NCI-H187 treated with DMSO at 0.1 percent for 48 hours (cell line): ENCODE measurements at regions not wholly inside any gene's neighbourhood (a gene's known extent, or its start where the extent isn't known, plus 50 kb on each side); places are given as distances from the start of the nearest gene placed in this dataset.
"Not testable (repeated sequence)": the region's sequence is repeated elsewhere in the genome, so short reads cannot be mapped to it uniquely, and the experiment has no call there.

Experiments used
- DNase-seq: peaks from one replicate; lab custom pipeline; 2025; lab: John Stamatoyannopoulos, UW

DNA sequence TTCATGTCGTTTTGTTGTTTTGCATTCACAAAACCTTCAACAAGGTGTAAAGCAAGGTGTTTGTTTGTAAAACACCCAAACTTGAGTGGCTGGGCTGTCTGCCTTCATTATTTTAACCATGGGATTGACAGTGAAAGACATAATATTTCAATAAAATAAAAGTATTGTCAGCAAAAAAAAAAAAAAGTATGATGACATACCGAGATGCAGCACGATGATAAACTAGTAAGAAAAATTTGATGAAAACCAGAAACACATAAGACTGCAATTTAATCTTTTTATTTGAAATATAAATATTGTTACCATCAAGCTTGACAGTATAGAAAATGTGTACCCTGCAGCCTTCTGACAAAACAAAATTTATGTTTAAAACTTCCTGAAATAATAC, 419.3 kb upstream of the DYNLRB2 start:
- DNase-seq: no peak

DNA sequence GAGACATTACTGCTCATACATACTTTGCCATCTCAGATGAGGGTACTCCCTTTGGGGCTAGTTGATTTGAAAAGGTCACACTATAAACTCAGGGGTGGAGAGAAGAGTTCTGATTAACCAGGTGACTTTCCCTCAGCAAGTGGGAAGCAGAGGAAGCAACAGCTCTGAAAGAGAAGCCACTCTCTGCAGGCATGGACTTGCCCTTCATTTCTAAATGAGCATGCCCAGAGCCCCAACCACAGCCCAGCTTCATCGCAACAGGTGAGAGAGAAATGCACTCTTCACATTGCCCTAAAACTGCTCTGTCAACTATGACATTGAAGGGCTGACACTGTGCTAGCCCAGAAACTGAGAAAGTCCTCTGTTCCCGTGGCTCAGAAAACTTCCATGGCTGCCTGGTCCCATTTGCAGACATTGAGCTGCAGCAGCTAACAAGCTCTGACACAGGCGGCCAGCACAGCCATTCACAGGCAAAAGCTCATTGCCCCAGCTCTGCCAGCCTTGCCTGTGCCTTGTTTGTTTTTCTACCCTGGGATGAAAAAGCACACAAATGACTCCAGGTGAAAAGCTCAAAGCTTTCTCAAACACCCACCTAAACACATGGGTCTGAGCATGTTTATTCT, 419.8 kb upstream of the DYNLRB2 start:
- DNase-seq: no peak

- DNase-seq: no peak
These were observed 423.1 kb upstream of the DYNLRB2 start for GRCh38 chr16:80117556-80118130.

GRCh38 chr16:80116711-80117110, 424.1 kb upstream of the DYNLRB2 start:
- no peak for DNase-seq

DNA sequence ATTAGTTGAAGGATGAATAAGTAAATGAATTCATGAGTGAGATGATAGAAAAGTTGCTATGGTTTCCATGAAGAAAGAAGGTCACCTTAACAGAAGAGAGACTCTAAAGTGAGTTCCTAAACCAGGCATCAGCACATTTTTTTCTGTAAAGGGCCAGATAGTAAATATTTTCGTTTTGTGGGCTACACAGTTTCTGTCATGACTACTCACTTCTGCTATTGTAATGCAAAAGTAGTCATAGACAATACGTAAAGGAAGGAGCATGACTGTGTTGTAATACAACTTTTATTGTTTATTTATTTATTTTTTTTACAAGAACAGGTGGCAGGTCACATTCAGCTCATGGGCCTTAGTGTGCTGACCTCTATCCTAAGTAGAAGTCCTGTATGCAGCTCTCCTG, 426.1 kb upstream of the DYNLRB2 start:
- DNase-seq: no peak

DNA sequence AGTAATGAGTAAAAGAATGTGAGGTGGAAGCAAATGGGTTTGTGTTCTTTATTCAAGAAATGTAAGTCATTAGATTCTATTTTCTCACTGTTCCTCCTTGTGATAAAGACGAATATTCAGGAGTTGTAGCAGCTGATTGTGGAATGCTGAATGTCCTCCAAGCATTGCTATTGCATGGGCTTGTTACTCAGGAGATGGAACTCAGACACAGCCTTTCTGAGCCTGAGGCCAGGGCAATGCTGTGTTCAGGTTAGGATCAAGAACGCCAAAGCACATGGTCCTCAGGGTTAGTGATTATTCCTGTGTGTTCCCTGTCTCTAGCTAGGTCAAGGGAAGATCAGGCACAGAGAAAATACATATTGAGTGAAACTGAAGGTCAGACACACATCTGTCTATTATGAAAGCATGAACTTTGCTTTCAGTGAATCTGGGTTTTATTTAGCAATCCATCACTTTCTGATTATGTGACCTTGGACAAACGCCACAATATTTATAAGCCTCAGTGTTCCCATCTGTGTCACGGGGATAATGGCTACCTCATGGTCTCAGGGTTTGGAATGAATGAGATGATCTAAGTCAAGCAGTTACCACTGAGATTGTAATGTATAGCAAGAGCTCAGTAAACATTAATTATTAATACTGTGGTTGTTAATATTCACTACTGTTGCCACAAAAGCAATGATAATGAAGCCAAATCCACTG, 426.8 kb upstream of the DYNLRB2 start:
- no peak for DNase-seq

DNA sequence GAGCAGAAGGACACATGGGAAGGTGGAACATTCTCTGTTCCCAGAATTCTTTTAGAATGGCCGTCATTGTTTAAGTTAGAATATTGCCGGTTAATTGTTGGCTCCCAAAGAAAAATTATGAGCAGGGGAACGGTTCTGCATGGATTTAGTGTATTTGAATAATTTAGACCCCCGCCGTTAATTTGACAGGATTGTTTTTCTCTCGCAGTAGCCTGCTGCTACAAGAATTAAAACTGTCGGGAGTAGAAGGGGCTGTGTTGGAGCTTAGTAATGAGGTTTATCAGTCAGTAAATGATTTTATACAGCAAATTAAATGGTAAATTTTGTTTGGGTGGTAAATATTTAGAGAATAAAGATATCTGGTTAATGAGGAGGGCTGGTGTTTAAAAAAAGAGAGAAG, 431.2 kb upstream of the DYNLRB2 start:
- no peak for DNase-seq

GRCh38 chr16:80107900-80108299, 432.9 kb upstream of the DYNLRB2 start:
- DNase-seq: no peak

DNA sequence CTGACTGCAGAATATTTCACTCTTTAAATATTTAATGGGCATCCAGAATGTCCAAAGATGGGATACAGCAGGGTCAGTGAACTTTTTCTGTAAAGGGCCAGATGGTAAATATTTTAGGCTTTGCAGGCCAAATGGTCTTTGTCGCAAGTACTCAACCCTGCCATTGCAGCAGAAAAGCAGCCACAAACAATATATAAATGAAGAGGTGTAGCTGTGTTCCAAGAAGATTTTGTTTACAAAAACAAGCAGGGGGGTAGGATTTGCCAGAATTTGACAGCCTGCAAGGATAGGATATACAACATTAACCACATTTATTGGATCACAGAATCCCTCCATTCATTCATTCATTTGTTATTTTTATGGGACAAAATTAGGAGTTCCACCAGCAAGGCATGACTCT, 435.0 kb upstream of the DYNLRB2 start:
- DNase-seq: no peak

- no peak for DNase-seq
These were observed 435.6 kb upstream of the DYNLRB2 start for GRCh38 chr16:80105160-80105559.

- DNase-seq: no peak
These were observed 436.4 kb upstream of the DYNLRB2 start for GRCh38 chr16:80104401-80104800.

DNA sequence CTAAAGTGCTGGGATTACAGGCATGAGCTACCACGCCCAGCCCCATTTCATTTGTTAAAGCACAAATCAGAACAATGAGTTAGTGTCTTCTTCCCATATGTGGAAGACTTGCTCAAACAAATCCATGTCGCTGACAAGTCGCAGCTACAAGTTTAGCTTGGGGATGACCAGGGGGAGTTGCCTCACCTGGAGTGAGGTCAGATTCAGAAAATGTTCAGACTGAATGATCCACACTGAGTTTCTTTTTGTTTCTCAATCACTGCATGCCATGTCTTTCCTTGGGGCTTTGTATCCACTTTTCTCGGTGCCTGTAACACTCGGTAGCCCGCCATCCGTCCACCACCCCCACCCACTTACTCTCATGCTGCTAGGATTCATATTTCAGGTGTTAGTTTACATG, 437.3 kb upstream of the DYNLRB2 start:
- peak; percentile 5 for DNase-seq

DNA sequence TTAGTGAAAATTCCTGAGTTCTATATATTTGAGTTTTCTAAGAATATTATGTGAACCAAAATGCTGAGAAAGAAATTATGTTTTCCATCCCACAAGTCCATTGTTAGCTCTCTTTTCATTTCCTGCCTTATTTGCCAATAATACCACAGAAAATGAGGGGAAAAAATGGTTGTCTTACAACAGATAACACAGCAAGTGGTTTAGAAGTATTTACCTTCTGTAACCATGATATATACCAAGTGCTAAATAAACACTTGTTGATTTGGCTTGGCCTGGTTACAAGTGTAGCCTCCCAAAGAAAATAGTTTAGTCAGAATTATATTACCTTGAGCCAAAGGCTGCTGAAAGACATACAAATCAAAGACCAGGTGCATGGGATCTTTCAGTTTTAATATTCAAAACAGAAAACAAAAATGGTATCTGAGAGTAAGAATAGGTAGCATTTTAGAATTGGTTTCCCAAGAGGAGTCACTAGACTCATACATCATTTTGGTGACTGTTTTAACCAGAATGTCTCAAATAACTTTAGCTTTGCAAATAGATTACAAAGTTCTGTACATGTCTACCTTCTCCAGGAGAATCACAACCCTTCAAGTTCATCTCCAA, 439.8 kb upstream of the DYNLRB2 start:
- DNase-seq: no peak

DNA sequence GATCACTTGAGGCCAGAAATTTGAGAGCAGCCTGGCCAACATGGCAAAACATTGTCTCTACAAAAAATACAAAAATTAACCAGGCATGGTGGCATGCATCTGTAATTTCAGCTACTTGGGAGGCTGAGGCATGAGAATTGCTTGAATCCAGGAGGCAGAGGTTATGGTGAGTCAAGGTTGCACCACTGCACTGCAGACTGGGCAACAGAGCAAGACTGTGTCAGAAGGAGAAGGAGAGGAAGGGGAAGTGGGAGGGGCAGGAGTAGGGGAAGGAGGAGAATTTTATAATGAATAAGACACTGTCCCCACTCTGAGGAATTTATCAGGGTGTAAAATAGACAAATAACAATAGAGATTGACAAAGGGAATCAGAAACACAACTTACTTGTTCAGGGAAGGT, 440.6 kb upstream of the DYNLRB2 start:
- no peak for DNase-seq

DNA sequence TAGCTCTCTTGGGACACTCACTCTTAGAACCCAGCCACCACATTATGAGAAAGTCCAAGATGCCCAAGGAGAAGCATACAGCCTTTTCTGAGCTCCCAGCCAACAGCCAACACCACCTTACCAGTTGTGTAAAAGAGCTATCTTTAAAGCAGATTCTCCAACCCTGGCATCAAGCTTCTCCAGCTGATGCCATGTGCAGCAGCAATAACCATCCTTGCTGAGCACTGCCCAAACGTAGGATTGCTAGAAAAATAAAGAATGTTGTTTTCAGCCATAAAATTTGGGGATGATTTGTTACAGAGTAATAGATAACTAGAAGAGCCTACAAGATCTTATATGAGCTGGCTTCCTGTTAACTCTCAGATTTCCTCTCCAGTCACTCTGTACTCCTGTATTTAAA, 443.7 kb upstream of the DYNLRB2 start:
- DNase-seq: no peak

DNA sequence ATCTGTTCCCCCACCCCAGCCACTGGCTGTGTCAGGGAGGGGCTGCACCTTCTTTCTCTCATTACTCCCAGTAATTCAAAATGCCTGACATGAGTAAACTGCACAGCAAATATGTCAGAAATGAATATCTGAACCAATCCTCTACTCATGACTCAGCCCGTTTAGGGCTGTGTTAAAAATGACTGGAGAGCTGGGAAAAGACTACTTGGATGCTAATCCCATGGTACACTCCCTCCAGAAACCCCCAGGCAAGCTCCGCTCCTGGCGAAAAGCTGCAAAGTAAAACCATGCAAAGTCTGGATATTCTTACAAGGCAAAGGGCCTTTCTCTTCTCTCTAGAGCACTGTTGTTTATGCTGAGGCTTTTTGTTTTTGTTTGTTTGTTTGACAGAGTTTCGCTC, 448.1 kb upstream of the DYNLRB2 start:
- no peak for DNase-seq

GRCh38 chr16:80091453-80091852, 449.3 kb upstream of the DYNLRB2 start:
- DNase-seq: not testable (repeated sequence)

DNA sequence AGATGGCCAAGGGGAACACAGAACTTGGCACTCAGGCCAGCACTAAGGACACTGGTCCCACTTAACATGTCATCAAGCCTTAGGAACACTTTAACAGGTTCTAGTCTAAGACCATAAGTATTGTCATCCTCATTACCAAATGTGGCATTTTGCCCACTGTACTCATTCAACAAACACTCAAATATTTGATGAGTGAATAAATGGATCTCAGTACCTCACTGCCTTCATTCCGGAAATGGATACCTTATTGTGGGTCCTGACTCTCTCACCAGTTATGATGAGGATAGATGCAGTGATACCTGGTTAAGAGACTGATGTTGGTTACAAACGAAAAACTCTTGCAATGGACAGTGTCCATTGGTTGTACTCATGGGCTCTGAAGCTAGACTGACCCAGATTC, 455.2 kb upstream of the DYNLRB2 start:
- DNase-seq: no peak

GRCh38 chr16:80084614-80085013, 456.2 kb upstream of the DYNLRB2 start:
- DNase-seq: peak; percentile 32

- DNase-seq: no peak
These were observed 456.6 kb upstream of the DYNLRB2 start for GRCh38 chr16:80084163-80084562.

DNA sequence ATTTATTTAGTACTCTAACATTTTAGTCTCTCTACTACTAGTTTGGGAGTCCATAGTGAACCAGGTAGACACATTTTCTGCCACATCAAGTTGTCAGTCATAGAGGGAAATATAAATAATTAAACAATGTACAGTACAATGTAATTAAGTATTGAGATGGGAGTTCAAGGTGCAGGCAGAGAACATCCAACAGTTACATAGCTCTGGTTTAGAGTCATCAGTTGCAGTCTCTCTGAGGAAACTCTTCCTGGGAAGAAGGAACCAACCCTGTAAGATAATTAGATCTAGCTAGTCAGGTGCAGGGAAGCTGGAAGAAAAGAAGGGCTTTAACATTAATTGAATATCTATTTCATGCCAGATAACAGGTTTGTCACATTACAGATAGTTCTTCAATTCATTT, 457.9 kb upstream of the DYNLRB2 start:
- DNase-seq: no peak

DNA sequence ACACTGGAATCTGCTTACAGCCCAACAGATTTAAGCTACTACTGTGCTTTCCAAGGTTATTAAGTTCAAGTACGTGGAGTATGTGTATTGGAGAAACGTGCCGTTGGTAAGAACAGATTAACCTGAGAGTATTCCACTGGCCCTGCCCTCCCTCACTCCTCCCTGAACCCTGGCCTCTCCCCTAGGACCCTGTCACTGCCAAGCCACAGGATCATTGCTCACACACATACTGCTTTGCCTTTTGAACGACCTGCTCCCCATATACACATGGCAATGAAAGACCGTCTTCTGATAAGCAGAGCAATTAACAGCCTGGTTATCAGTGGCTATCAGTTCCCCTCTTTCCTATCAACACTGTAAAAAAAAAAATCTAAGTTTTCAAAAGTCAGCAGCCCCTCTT, 458.9 kb upstream of the DYNLRB2 start:
- DNase-seq: no peak

DNA sequence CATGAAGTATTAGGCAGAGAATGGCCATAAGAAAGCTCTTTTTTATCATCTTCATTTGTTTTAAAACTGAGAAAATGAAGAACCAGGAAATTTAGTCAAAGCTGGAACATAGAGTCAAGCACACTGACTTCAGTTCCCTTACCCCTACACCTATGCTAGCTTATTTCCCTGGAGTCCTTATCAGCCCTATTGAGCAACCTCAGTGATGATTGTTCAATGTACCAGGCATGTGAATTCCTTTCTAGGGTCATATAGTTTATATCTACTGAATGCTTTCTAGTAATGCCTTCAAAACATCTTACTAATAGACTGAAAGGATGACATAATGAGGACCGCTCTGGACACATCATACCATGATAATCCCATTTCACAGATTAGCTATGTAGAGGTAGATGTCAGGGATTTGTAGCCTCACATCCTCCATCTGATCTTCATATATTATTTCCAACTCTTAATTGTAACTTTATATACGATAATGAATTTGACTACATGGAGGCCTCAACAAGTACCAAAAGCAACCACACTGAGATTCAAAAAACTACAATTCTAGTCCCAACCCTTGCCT, 460.4 kb upstream of the DYNLRB2 start:
- DNase-seq: no peak
